GM19025 (cell line): ENCODE measurements at regions not wholly inside any gene's neighbourhood (a gene's known extent, or its start where the extent isn't known, plus 50 kb on each side); places are given as distances from the start of the nearest gene placed in this dataset.

Experiments
- ATAC-seq: cut with Tn5 transposase; IDR thresholded peaks from one replicate; pipeline ENCODE4 v1.9.1; 2021; ENCODE audit warnings: mild to moderate bottlenecking, low read depth, moderate library complexity; ENCODE audit not compliant: unreplicated experiment

DNA sequence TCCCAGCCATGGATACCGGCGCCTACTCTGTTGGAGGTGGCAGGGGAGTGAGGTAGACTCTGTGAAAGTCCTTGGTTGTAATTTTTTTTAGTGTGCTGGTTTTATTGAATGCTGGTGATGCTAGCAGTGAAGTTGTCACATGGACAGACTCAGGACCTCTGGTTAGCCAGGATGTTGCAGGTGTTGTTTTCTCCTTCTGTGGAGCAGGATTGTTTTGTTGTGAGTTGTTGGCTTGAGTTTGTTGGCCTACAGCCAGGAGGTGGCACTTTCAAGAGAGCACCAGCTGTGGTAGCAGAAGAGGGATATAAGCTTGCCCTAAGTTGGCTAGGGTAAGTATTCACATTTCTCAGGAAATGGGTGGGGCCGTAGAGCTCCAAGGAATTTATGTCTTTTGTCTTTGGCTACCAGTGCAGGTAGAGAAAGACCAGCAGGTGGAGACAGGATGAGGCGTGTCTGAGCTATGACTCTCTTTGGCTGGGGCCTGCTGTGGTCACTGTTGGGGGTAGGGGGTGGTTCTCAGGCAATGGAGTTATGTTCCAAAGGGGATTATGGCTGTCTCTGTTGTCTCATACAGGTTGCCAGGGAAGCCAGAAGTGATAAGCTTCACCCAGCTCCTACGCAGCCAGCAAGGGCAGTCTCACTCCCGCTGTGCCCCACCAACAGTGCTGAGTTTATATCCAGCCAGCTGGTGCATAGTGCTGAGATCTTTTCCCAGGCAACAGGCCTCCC is 248.7 kb downstream of the TAF11L14 start:
- no peak for ATAC-seq

DNA sequence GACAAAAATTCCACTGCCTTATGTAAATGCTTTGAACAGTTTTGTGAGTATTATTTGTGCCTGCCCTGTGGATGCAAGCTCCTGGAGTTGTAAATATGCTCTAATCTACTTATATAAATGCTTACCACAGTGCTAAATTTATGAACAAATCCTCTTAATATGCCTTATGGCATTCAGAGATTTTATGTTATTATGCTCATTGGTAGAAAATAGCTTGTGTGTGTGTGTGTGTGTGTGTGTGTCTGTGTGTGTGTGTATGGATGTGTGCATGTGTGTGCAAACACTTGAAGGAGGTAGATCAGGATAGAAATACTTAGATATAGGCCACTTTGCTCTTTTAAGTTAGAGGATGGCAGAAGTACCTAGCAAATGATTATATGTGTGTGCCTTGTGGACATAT is 253.9 kb downstream of the TAF11L14 start:
- no peak for ATAC-seq

- ATAC-seq: no peak
Measured at GRCh38 chr5:17890501-17890900, 256.2 kb downstream of the TAF11L14 start.

DNA sequence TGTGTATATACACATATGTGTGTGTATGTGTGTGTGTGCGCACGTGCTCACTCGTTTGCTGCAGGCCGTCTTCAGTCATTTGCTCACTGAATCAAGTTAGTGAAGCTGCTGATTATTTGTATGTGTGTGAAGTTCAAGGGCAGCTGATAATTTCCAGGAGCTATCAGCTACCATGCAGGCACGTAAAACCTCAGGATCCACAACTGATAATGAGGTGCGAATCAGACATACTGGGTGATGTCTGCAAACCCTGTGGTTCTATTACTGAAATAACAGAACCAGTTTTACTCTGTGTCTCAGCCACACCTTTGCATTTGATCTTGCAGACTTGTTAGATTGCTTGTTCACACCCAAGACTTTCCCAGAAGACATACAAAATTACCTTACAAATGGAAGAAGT is 257.6 kb downstream of the TAF11L14 start:
- no peak for ATAC-seq

- ATAC-seq: no peak
Measured at GRCh38 chr5:17893026-17893635, 258.9 kb downstream of the TAF11L14 start.

DNA sequence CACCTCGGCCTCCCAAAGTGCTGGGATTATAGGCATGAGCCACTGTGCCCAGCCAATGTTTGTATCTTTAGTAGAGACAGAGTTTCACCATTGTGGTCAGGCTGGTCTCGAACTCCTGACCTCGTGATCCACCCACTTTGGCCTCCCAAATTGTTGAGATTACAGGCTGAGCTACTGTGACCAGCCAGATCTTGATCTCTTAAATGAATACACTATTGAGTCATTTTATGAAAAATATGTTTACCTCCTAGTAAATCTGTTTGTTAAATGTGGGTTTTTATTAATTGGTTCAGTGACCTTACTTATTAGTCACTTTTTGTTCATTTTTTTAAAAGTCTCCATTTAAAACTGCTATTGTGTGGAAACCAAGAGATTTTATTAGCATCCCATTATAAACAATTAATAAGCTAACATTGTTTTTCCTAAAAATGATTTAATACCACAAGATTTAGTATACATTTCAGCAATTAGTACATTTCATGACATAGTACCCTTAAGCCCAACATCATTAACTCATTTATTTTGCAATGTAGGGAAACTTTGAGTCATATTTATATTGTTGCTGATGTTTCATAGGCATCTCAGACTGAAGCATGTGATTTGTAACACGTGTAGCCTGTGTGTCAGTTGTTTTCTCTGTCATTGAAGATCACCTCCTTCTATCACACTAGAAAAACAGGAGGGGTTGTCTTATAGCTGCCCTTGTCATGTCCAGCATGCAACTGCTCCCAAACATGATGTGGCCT is 261.2 kb downstream of the TAF11L14 start:
- ATAC-seq: no peak

DNA sequence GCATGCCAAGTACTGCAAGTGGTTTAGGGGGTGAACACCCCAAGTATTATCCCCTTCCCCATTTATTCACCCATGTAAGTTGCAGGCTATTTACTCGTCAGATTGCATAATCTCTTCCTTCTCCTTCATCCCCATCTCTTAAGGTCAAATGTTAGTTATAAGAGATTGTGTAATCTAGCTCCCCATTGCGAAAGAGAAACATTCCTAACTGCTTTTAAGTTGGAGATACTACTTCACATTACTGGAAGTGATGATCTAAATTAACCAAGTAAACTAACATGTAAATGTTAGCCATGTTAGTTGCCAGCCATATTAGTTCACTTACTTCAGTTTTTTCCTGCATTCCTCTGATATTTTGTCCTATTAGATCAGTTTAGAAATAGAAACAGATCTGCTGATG is 262.3 kb downstream of the TAF11L14 start:
- no peak for ATAC-seq

GRCh38 chr5:17897776-17898175 is 263.5 kb downstream of the TAF11L14 start:
- no peak for ATAC-seq

- ATAC-seq: no peak
Measured at GRCh38 chr5:17898766-17899165, 264.5 kb downstream of the TAF11L14 start.

- ATAC-seq: no peak
Measured at GRCh38 chr5:17907094-17907493, 272.8 kb downstream of the TAF11L14 start.

DNA sequence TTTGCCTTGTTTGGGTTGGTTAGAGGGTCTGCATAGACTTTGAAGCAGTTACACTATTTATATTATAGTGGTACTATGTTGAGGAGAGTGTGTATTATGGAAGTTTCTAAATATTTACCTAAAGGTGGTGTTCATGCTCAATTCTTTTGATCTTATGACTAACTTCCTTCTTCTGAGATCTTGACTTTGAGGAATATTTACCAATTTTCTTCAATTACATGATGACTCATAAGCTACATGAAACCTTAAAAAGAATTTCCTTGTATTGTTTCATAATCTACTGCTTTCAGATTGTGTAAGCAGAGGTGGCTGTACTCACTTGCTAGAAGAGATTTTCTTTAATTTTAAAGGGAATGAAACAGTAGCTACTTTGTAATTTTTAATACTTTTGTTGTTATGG is 276.1 kb downstream of the TAF11L14 start:
- no peak for ATAC-seq

GRCh38 chr5:17912794-17913193 is 278.5 kb downstream of the TAF11L14 start:
- ATAC-seq: no peak

GRCh38 chr5:17916446-17916845 is 282.2 kb downstream of the TAF11L14 start:
- no peak for ATAC-seq

GRCh38 chr5:17917465-17917864 is 283.2 kb downstream of the TAF11L14 start:
- no peak for ATAC-seq

GRCh38 chr5:17918373-17919104 is 284.3 kb downstream of the TAF11L14 start:
- no peak for ATAC-seq

GRCh38 chr5:17925276-17925675 is 291.0 kb downstream of the TAF11L14 start:
- ATAC-seq: no peak

- no peak for ATAC-seq
Measured at GRCh38 chr5:17928581-17928981, 294.3 kb downstream of the TAF11L14 start.

DNA sequence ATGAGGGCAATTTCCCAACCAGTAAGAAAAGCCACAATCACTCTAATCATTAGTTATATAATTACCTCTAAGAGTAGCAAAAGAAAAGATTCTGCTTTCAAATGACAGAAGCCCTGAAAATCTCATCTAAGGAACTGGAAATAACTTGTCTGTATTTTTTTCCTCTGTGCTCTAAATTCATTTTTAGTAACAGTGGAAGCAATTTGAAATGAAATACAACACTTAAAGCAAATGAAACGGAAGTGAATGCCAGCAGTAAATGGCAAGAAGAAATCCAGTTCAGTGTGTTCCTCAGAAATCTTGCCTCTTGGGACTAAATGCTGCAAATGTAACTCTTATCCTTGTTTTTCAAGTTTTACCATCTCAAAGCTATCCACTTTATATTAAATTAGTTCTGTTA is 294.9 kb downstream of the TAF11L14 start:
- no peak for ATAC-seq

GRCh38 chr5:17930346-17930745 is 296.1 kb downstream of the TAF11L14 start:
- no peak for ATAC-seq

GRCh38 chr5:17944046-17944445 is 309.8 kb downstream of the TAF11L14 start:
- no peak for ATAC-seq

- ATAC-seq: no peak
Measured at GRCh38 chr5:17947029-17947428, 312.8 kb downstream of the TAF11L14 start.
